B cell (primary cell): ENCODE measurements at regions not wholly inside any gene's neighbourhood (a gene's known extent, or its start where the extent isn't known, plus 50 kb on each side); places are given as distances from the start of the nearest gene placed in this dataset.

Experiments used
- ATAC-seq: fragments of 200-7000 bp; cut with Tn5 transposase; one replicate; pipeline ENCODE4 v1.10.0; 2021; ENCODE audit warnings: low read depth, mild to moderate bottlenecking, moderate number of reproducible peaks, moderate library complexity
- CTCF ChIA-PET: fragments of 350-600 bp; sonication (Branson Sonifier 250); formaldehyde crosslinking; loops from one replicate; lab custom pipeline; 2021; ENCODE audit warnings: antibody characterized with exemption, inconsistent platforms; lab: Charles Lee
- POLR2A ChIA-PET: fragments of 350-600 bp; sonication (Branson Sonifier 250); formaldehyde crosslinking; loops from one replicate; lab custom pipeline; 2021; ENCODE audit warnings: antibody characterized with exemption; lab: Charles Lee
- DNase-seq: peaks from one replicate; pipeline ENCODE4 v3.0.0; 2013
- H2AFZ ChIP-seq: 2 replicates; pipeline ENCODE4 v1.6.1; 2012; ENCODE audit warnings: mild to moderate bottlenecking, low read depth, low read length; ENCODE audit not compliant: insufficient read depth, poor library complexity, severe bottlenecking
- H3K27ac ChIP-seq, 2 donors: 1 replicate in 1 of 2; 2 replicates in 1 of 2; pipeline ENCODE4 v1.5.1; 2012 to 2013; ENCODE audit warnings: low read length in 2 of 2, mild to moderate bottlenecking in 2 of 2, moderate library complexity in 1 of 2
- H3K27me3 ChIP-seq, 4 experiments: fragments of 200-600 bp in 1 of 4; sonication (generic) in 1 of 4; replicated peaks in 1 of 4; 1 replicate in 2 of 4; 2 replicates in 2 of 4; pipeline versions ENCODE4 v1.6.1 to v1.7.0; 2013 to 2016; ENCODE audit warnings: low read length in 3 of 4, mild to moderate bottlenecking in 2 of 4, mixed read lengths in 1 of 4, moderate library complexity in 1 of 4; ENCODE audit not compliant: insufficient read depth in 4 of 4, control insufficient read depth in 3 of 4; ENCODE audit errors: control extremely low read depth in 1 of 4
- H3K36me3 ChIP-seq, 2 experiments: replicated peaks in 1 of 2; 1 replicate in 1 of 2; 2 replicates in 1 of 2; pipeline versions ENCODE4 v1.6.1 to v1.7.1; 2013; ENCODE audit warnings: low read length in 1 of 2; ENCODE audit not compliant: insufficient read depth in 2 of 2, control insufficient read depth in 1 of 2; ENCODE audit errors: control extremely low read depth in 1 of 2, extremely low read depth in 1 of 2
- H3K4me1 ChIP-seq, 2 donors: fragments of 200-600 bp in 1 of 2; sonication (generic) in 1 of 2; 1 replicate in 1 of 2; 2 replicates in 1 of 2; pipeline versions ENCODE4 v1.5.1 to v1.6.1; 2013 to 2017; ENCODE audit warnings: low read length in 2 of 2; ENCODE audit not compliant: control insufficient read depth in 2 of 2, insufficient read depth in 2 of 2
- H3K4me2 ChIP-seq: replicated peaks from 2 replicates; pipeline ENCODE3; 2012; ENCODE audit warnings: mild to moderate bottlenecking, low read depth, low read length; ENCODE audit not compliant: poor library complexity, severe bottlenecking
- H3K4me3 ChIP-seq, 5 experiments: fragments of 200-600 bp in 1 of 5; sonication (generic) in 1 of 5; 1 replicate in 3 of 5; 2 replicates in 2 of 5; pipeline versions ENCODE4 v1.5.1 to v1.7.0; 2011 to 2016; ENCODE audit warnings: low read length in 4 of 5, mild to moderate bottlenecking in 4 of 5, low read depth in 2 of 5, control low read depth in 1 of 5, moderate library complexity in 1 of 5; ENCODE audit not compliant: insufficient read depth in 1 of 5; ENCODE audit errors: control extremely low read depth in 1 of 5, extremely low read depth in 1 of 5
- H3K79me2 ChIP-seq: fragments of 200-600 bp; sonication (generic); one replicate; pipeline ENCODE4 v1.6.0; 2016; ENCODE audit warnings: low read length; ENCODE audit not compliant: control insufficient read depth, insufficient read depth
- H3K9ac ChIP-seq: fragments of 200-600 bp; sonication (generic); 2 replicates; pipeline ENCODE4 v1.6.1; 2017; ENCODE audit warnings: mild to moderate bottlenecking, low read length, moderate library complexity
- H3K9me3 ChIP-seq, 3 donors: one replicate each; pipeline versions ENCODE4 v1.6.1 to v1.7.1; 2013; ENCODE audit warnings: low read length in 2 of 3; ENCODE audit not compliant: control insufficient read depth in 2 of 3, insufficient read depth in 1 of 3; ENCODE audit errors: control extremely low read depth in 1 of 3
- H4K20me1 ChIP-seq: 2 replicates; pipeline ENCODE4 v1.6.0; 2012; ENCODE audit warnings: mild to moderate bottlenecking, low read length; ENCODE audit not compliant: insufficient read depth, control insufficient read depth, poor library complexity, severe bottlenecking
- H3K27ac Mint-ChIP-seq: one replicate; pipeline ENCODE4 v1.8.0; 2021; ENCODE audit warnings: mixed read lengths
- H3K27me3 Mint-ChIP-seq: one replicate; pipeline ENCODE4 v1.8.0; 2021; ENCODE audit warnings: mixed read lengths
- H3K4me1 Mint-ChIP-seq: one replicate; pipeline ENCODE4 v1.8.0; 2021; ENCODE audit warnings: mixed read lengths
- H3K4me3 Mint-ChIP-seq: one replicate; pipeline ENCODE4 v1.8.0; 2021; ENCODE audit warnings: mixed read lengths
- H3K9me3 Mint-ChIP-seq: one replicate; pipeline ENCODE4 v1.8.0; 2022; ENCODE audit warnings: mixed read lengths; ENCODE audit not compliant: insufficient read depth
- EZH2 ChIP-seq: IDR thresholded peaks from 2 replicates; pipeline ENCODE4 v1.6.1; 2012; ENCODE audit warnings: borderline replicate concordance, low read depth, mild to moderate bottlenecking, moderate library complexity, low read length; ENCODE audit not compliant: insufficient read depth, poor library complexity, severe bottlenecking
- WGBS: methylation state at CpG from one replicate; pipeline ENCODE4 v1.1.5; 2013; ENCODE audit warnings: missing lambda C conversion rate; ENCODE audit not compliant: insufficient coverage; 5-methylcytosine and 5-hydroxymethylcytosine counted together
- intact Hi-C: fragments of 100-400 bp; cut with micrococcal nuclease; formaldehyde crosslinking; loops from one replicate; pipeline ENCODE4 v1.10.0; 2022
- TF ChIP-seq, protein P1 (sequence below): fragments of 200-600 bp; IDR thresholded peaks from one replicate; pipeline ENCODE4 v1.8.0; 2022; ENCODE audit warnings: antibody characterized with exemption, mild to moderate bottlenecking

DNA sequence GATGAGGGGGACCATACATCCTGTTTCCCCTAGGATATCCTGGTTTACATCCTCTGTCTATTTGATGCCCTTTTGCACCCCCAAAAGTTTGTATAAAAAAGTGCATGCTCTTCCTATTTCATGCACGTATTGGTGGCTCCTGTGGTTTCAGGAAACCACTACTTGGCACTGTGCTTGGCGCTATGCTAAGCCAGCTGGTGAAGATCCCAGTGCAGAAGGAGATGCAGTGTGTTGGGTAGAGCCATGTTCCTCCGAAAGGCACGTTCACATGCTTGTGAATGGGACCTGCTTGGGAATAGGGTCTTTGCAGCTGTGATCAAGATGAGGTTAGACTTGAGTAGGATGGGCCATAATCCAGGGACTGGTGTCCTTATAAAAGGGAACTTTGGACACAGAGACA lies 419.7 kb downstream of the GALR1 start:
- Histone ChIP-seq H4K20me1 (no peaks in the 10 kb centered on the region), H3K36me3 (no peaks in the 10 kb centered on the region), H3K79me2 (no peaks in the 10 kb centered on the region), H2AFZ (no peak overlapping the region), H3K27me3 (no peaks in the 10 kb centered on the region), H3K27ac (no peak overlapping the region), H3K4me1 (no peaks in the 10 kb centered on the region), H3K9me3 (no peaks in the 10 kb centered on the region), H3K9ac (no peak overlapping the region), H3K4me3 (no peak overlapping the region), H3K4me2 (no peak overlapping the region)
- peaks cover 6% of the 10 kb centered on the region for H3K27me3 Mint-ChIP-seq
- DNase-seq (no peak), ATAC-seq (no peak)
- H3K9me3 Mint-ChIP-seq: no peaks in the 10 kb centered on the region
- TF ChIP-seq EZH2: no peak
- TF ChIP-seq, protein P1, sequence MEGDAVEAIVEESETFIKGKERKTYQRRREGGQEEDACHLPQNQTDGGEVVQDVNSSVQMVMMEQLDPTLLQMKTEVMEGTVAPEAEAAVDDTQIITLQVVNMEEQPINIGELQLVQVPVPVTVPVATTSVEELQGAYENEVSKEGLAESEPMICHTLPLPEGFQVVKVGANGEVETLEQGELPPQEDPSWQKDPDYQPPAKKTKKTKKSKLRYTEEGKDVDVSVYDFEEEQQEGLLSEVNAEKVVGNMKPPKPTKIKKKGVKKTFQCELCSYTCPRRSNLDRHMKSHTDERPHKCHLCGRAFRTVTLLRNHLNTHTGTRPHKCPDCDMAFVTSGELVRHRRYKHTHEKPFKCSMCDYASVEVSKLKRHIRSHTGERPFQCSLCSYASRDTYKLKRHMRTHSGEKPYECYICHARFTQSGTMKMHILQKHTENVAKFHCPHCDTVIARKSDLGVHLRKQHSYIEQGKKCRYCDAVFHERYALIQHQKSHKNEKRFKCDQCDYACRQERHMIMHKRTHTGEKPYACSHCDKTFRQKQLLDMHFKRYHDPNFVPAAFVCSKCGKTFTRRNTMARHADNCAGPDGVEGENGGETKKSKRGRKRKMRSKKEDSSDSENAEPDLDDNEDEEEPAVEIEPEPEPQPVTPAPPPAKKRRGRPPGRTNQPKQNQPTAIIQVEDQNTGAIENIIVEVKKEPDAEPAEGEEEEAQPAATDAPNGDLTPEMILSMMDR: no peak
- no peak overlapping the region for H3K27ac Mint-ChIP-seq
- no peak overlapping the region for H3K4me3 Mint-ChIP-seq
- ChIA-PET CTCF (no interaction called here), POLR2A (no interaction called here)
- WGBS: 48% methylated on average over 4 of the region's 4 CpGs
- intact Hi-C loops: no loop called here
- no peaks in the 10 kb centered on the region for H3K4me1 Mint-ChIP-seq

DNA sequence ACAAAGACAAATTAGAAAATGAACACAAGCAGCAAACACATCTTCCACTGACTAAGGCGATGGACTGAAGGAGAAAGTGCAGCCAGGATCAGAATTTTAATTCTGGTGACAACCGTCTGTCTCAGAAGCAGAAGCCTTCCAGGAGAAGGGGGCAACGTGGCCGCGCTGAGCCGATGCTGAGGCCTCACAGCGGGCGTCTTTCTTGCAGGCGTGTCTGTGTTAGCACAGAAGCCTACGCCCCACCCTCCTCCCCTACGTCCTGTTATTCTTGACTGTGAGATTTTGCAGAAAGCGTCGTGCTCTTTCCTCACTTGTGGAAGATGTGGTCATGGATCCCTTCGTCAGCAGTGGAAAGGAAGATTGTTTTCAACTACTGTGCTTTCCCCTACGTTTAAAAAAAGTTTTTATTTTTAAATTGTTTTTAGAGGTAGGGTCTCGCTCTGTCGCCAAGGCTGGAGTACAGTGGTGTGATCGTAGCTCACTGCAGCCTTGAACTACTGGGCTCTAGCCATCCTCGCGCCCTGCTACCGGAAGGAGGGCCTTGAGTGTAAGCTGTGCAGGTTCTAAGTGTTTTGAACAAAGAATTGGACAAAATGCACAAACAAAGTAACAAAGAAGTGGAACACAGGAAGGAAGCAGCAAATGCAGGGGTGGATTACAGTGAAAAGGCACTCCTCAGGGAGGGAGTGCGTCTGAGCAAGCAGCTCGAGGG lies 422.0 kb downstream of the GALR1 start:
- intact Hi-C loops: no loop called here
- TF ChIP-seq, protein P1: no peak
- TF ChIP-seq EZH2: no peak
- H3K9me3 Mint-ChIP-seq: no peaks in the 10 kb centered on the region
- Histone ChIP-seq H3K9me3 (no peaks in the 10 kb centered on the region), H3K36me3 (no peaks in the 10 kb centered on the region), H3K4me2 (no peak overlapping the region), H3K79me2 (no peaks in the 10 kb centered on the region), H3K27ac (no peak overlapping the region), H4K20me1 (no peaks in the 10 kb centered on the region), H3K9ac (no peak overlapping the region), H3K4me3 (no peak overlapping the region), H3K27me3 (no peaks in the 10 kb centered on the region), H3K4me1 (no peaks in the 10 kb centered on the region), H2AFZ (no peak overlapping the region)
- H3K27ac Mint-ChIP-seq: no peak overlapping the region
- 38% methylated on average over 16 of the region's 23 CpGs for WGBS
- ChIA-PET POLR2A (no interaction called here), CTCF (no interaction called here)
- no peaks in the 10 kb centered on the region for H3K4me1 Mint-ChIP-seq
- no peak for DNase-seq
- ATAC-seq: no peak
- peaks cover 10% of the 10 kb centered on the region for H3K27me3 Mint-ChIP-seq
- H3K4me3 Mint-ChIP-seq: no peak overlapping the region
